ENCODE measurements at regions not wholly inside any gene's neighbourhood (a gene's known extent, or its start where the extent isn't known, plus 50 kb on each side); places are given as distances from the start of the nearest gene placed in this dataset.

GRCh38 chr5:89904442-89904841, 505.1 kb downstream of the CETN3 start:
- no peak for DNase-seq

GRCh38 chr5:89901983-89902382, 507.6 kb downstream of the CETN3 start:
- DNase-seq, result no peak

- DNase-seq, result no peak
These were observed 508.2 kb downstream of the CETN3 start for GRCh38 chr5:89901346-89901745.

GRCh38 chr5:89900346-89900745, 509.2 kb downstream of the CETN3 start:
- no peak for DNase-seq

- DNase-seq, result no peak
These were observed 510.0 kb downstream of the CETN3 start for GRCh38 chr5:89899559-89899958.

GRCh38 chr5:89893546-89893945, 516.0 kb downstream of the CETN3 start:
- no peak for DNase-seq

- no peak for DNase-seq
These were observed 523.9 kb downstream of the CETN3 start for GRCh38 chr5:89885670-89886069.

GRCh38 chr5:89883967-89884366, 525.6 kb downstream of the CETN3 start:
- DNase-seq, result no peak

GRCh38 chr5:89878140-89879132, 531.1 kb downstream of the CETN3 start:
- DNase-seq, result no peak

GRCh38 chr5:89871906-89872305, 537.6 kb downstream of the CETN3 start:
- DNase-seq, result no peak

- DNase-seq, result no peak
These were observed 540.2 kb downstream of the CETN3 start for GRCh38 chr5:89869346-89869745.

GRCh38 chr5:89866410-89866809, 543.1 kb downstream of the CETN3 start:
- no peak for DNase-seq

GRCh38 chr5:89864941-89865340, 544.6 kb downstream of the CETN3 start:
- DNase-seq, result no peak

- DNase-seq, result no peak
These were observed 551.8 kb downstream of the CETN3 start for GRCh38 chr5:89857790-89858189.

GRCh38 chr5:89855417-89855816, 554.1 kb downstream of the CETN3 start:
- DNase-seq, result no peak

- DNase-seq, result no peak
These were observed 557.6 kb downstream of the CETN3 start for GRCh38 chr5:89851911-89852310.

- DNase-seq, result no peak
These were observed 559.1 kb downstream of the CETN3 start for GRCh38 chr5:89850513-89850865.

GRCh38 chr5:89849830-89850512, 559.6 kb downstream of the CETN3 start:
- DNase-seq, result no peak

GRCh38 chr5:89847743-89848142, 561.8 kb downstream of the CETN3 start:
- DNase-seq, result no peak

GRCh38 chr5:89844548-89844947, 565.0 kb downstream of the CETN3 start:
- no peak for DNase-seq

- DNase-seq, result no peak
These were observed 567.0 kb downstream of the CETN3 start for GRCh38 chr5:89842531-89842930.

- DNase-seq, result no peak
These were observed 568.6 kb downstream of the CETN3 start for GRCh38 chr5:89840906-89841305.

- DNase-seq, result no peak
These were observed 578.9 kb downstream of the CETN3 start for GRCh38 chr5:89830691-89831090.

- DNase-seq, result no peak
These were observed 581.6 kb downstream of the CETN3 start for GRCh38 chr5:89827960-89828359.

Measured in CD4-positive, alpha-beta T cell treated with Interleukin-12 subunit alpha and Interleukin-12 subunit beta, for 1 hour (primary cell).